ENCODE measurements at regions not wholly inside any gene's neighbourhood (a gene's known extent, or its start where the extent isn't known, plus 50 kb on each side); places are given as distances from the start of the nearest gene placed in this dataset.

DNA sequence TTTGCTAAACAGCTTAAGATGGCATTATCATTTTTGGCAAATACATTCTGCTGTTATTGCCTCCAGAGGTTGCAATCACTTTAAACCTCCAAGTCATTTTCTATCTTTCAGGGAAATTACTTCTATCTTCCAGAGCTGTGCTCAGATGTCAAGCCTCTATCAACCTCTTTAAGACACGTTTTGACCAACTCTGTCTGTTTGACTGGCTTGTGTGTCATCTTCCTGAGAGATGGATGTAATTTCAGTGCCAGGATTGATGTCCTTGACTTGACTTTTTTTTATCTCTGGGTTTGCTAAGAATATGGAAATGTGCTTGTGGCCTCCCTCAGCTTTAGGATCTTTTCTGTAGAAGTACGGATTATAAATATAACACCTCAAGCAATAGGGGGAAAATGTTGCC, 263.4 kb downstream of the GLUD2 start:
- no peaks in the 10 kb centered on the region for H3K36me3 ChIP-seq
- no peaks in the 10 kb centered on the region for H3K4me1 ChIP-seq
- WGBS, 2 donors, result 69 to 80% methylated on average over 2 of the region's 2 CpGs
- no peak overlapping the region for H3K4me3 ChIP-seq
- no peaks in the 10 kb centered on the region for H3K27me3 ChIP-seq
- no peaks in the 10 kb centered on the region for H3K9me3 ChIP-seq
- no peak overlapping the region for H3K27ac ChIP-seq
- DNase-seq (ENCODE audit: low spot score in 2 of 2), result no peak
- TF ChIP-seq POLR2A (IDR thresholded peaks at IDR 0.05), result no peak
- TF ChIP-seq CTCF (IDR thresholded peaks at IDR 0.05), result no peak
- TF ChIP-seq EP300 (IDR thresholded peaks at IDR 0.05), result no peak

GRCh38 chrX:121320441-121320840, 273.0 kb downstream of the GLUD2 start:
- no peaks in the 10 kb centered on the region for H3K27me3 ChIP-seq
- WGBS, 2 donors, result 22 to 36% methylated on average over 1 of the region's 1 CpG
- H3K4me1 ChIP-seq, result no peaks in the 10 kb centered on the region
- H3K36me3 ChIP-seq, result no peaks in the 10 kb centered on the region
- no peak overlapping the region for H3K4me3 ChIP-seq
- no peak for TF ChIP-seq POLR2A (IDR thresholded peaks at IDR 0.05)
- no peak for TF ChIP-seq CTCF (IDR thresholded peaks at IDR 0.05)
- no peak for TF ChIP-seq EP300 (IDR thresholded peaks at IDR 0.05)
- DNase-seq (ENCODE audit: low spot score in 2 of 2), result no peak
- H3K27ac ChIP-seq, result no peak overlapping the region
- no peaks in the 10 kb centered on the region for H3K9me3 ChIP-seq

- no peaks in the 10 kb centered on the region for H3K36me3 ChIP-seq
- TF ChIP-seq EP300 (IDR thresholded peaks at IDR 0.05) (no peak), CTCF (IDR thresholded peaks at IDR 0.05) (no peak), POLR2A (IDR thresholded peaks at IDR 0.05) (no peak)
- no peak overlapping the region for H3K27ac ChIP-seq
- no peaks in the 10 kb centered on the region for H3K9me3 ChIP-seq
- 51 to 69% methylated on average over 1 of the region's 1 CpG for WGBS, 2 donors
- H3K27me3 ChIP-seq, result no peaks in the 10 kb centered on the region
- DNase-seq (ENCODE audit: low spot score in 2 of 2), result no peak
- no peaks in the 10 kb centered on the region for H3K4me1 ChIP-seq
- H3K4me3 ChIP-seq, result no peak overlapping the region
Observed at GRCh38 chrX:121322159-121322558, 274.7 kb downstream of the GLUD2 start.

DNA sequence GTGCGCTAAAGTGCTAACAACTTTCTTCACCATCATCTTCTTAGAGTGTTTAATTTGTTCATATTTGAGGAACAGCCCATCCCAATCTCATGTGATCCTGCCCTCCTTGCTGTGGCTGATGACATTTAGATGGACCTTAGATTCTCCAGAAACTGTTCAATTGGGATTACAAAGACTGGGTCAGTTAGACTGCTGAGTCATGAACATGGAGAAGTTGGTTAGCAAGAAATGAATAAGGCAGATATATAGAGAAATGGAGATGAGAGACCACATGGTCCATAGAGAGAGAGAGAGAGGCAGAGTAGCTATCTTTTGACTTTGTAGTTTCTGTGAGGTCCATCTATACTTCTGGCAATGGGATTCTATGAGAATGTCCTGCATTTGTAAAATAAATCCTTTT, 275.9 kb downstream of the GLUD2 start:
- DNase-seq (ENCODE audit: low spot score in 2 of 2), result no peak
- Histone ChIP-seq H3K27me3 (no peaks in the 10 kb centered on the region), H3K36me3 (no peaks in the 10 kb centered on the region), H3K27ac (no peak overlapping the region), H3K9me3 (no peaks in the 10 kb centered on the region), H3K4me3 (no peak overlapping the region), H3K4me1 (no peaks in the 10 kb centered on the region)
- TF ChIP-seq CTCF (IDR thresholded peaks at IDR 0.05), result no peak
- TF ChIP-seq EP300 (IDR thresholded peaks at IDR 0.05), result no peak
- WGBS, 2 donors, result 82 to 100% methylated on average over 1 of the region's 1 CpG

DNA sequence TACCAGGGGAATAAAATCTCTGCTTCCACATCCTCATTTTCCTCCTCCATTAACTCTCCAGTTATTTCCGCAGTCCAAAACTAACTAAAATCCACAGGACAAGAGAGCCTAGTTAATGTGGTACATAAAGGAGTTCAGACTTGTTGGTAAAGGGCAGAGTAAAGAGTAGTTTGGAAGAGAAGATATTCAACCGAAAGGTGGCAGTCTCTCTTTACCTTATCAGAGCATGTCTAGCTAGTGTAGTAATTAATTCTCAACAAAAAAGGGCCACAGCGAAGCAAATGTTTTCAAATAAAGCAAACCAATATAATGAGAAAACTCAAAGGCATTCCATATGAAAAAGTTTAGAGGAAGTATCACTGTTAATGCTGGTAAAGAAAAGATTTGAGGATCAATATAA, 286.5 kb downstream of the GLUD2 start:
- Histone ChIP-seq H3K4me1 (no peaks in the 10 kb centered on the region), H3K36me3 (no peaks in the 10 kb centered on the region), H3K4me3 (no peak overlapping the region), H3K9me3 (no peaks in the 10 kb centered on the region), H3K27ac (no peak overlapping the region), H3K27me3 (no peaks in the 10 kb centered on the region)
- no peak for DNase-seq (ENCODE audit: low spot score in 2 of 2)
- TF ChIP-seq POLR2A (IDR thresholded peaks at IDR 0.05) (no peak), CTCF (IDR thresholded peaks at IDR 0.05) (no peak), EP300 (IDR thresholded peaks at IDR 0.05) (no peak)
- 50 to 75% methylated on average over 3 of the region's 3 CpGs for WGBS, 2 donors
